HG03565 (cell line): ENCODE measurements at regions not wholly inside any gene's neighbourhood (a gene's known extent, or its start where the extent isn't known, plus 50 kb on each side); places are given as distances from the start of the nearest gene placed in this dataset.

Experiments used
- ATAC-seq: cut with Tn5 transposase; IDR thresholded peaks from one replicate; pipeline ENCODE4 v1.9.1; 2021; ENCODE audit warnings: mild to moderate bottlenecking, moderate library complexity; ENCODE audit not compliant: unreplicated experiment

GRCh38 chr1:69128204-69128603 lies 439.5 kb upstream of the LRRC7 start:
- ATAC-seq, result no peak

- no peak for ATAC-seq
These were observed 438.2 kb upstream of the LRRC7 start for GRCh38 chr1:69129538-69129937.

DNA sequence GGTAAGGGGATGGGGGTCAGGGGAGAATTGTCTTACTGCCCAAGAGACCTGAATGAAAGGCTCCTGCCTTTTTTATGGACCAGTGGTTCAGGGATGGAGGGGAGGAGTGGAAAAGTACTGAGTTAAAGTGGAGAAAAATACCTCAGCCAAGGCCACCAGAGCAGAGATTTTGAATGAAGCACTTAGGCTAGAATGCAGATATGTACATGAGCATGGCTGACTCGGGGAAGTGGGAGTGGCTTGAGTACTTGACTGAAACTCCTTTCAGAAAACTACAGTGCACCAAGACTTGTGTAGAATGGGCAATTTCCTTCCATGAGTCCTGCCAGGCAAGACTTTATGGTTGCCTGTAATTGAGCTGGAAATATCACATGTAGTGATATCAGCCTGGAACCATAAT lies 429.6 kb upstream of the LRRC7 start:
- no peak for ATAC-seq

GRCh38 chr1:69139007-69139406 lies 428.7 kb upstream of the LRRC7 start:
- ATAC-seq, result no peak

DNA sequence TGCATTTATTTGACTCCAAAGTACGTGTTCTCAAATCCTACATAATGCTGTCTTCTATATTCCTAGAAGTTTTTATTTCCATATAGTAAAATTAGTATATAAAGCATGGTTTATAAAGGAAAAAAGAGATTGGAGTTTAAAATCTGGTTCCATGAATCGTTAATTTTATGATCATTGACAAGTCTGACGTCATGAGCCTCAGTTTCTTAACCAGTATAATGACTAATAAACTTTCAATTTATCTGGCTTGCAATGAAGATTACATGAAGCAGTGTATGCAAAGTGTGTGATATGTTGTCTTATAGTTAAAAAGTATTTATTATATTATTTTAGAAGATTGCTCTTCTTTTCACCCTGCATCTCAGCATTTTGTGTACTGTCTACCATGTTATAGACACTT lies 421.4 kb upstream of the LRRC7 start:
- ATAC-seq, result no peak

GRCh38 chr1:69148731-69149130 lies 419.0 kb upstream of the LRRC7 start:
- no peak for ATAC-seq

- no peak for ATAC-seq
These were observed 410.5 kb upstream of the LRRC7 start for GRCh38 chr1:69157046-69157756.

DNA sequence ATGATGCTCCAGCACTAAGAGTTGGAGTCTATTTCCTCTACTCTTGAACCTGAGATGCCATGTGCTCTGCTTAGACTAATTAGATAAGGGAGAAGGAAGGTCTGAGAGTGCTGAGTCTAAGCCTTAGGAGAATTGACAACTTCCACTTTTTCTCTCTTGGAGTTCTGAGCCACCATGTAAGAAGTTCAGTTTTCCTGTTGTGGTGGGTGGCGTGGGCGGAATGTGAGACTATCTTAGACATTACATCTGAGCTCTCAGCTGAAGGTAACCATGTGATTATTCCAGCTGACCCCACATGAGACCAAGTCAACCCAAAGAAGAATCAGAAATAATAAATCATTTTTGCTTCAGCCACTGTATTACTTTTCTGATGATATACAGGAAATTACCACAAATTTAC lies 404.5 kb upstream of the LRRC7 start:
- ATAC-seq, result no peak

DNA sequence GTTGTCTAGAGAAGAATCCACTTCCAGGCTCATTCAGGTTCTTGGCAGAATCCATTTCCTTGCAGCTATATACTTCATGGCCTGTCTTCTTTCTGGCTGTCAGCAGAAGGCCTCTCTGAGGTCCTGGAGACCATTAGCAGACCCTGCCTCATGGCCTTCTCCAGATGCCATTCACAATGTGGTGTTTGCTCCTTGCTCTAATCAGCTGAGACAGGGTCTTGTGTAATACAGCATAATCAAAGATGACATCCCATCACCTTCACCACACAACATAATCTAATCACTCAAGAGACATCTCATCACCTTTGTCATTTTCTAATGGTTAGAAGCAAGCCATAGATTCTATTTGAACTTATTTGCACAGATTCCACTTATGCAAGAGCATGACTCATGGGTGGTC lies 403.9 kb upstream of the LRRC7 start:
- no peak for ATAC-seq

DNA sequence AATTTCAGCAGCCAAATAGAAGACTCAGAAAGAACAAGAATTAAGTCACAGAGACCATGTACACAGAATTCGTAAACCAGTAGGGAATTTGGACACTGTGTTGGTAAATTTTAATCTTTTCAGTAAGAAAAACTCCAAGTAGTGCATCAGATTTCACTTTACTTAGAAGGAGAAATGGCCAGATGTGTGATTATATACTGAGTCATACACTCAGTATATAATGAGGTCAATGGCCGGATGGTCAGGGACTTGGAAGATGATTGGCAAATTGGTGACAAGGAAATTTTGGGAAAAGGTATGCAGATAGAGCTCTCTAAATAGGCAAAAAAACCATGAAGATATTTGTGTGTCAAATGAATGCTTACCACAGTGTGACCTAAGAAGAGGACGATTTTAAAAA lies 399.8 kb upstream of the LRRC7 start:
- no peak for ATAC-seq

GRCh38 chr1:69171248-69171647 lies 396.5 kb upstream of the LRRC7 start:
- ATAC-seq, result no peak

DNA sequence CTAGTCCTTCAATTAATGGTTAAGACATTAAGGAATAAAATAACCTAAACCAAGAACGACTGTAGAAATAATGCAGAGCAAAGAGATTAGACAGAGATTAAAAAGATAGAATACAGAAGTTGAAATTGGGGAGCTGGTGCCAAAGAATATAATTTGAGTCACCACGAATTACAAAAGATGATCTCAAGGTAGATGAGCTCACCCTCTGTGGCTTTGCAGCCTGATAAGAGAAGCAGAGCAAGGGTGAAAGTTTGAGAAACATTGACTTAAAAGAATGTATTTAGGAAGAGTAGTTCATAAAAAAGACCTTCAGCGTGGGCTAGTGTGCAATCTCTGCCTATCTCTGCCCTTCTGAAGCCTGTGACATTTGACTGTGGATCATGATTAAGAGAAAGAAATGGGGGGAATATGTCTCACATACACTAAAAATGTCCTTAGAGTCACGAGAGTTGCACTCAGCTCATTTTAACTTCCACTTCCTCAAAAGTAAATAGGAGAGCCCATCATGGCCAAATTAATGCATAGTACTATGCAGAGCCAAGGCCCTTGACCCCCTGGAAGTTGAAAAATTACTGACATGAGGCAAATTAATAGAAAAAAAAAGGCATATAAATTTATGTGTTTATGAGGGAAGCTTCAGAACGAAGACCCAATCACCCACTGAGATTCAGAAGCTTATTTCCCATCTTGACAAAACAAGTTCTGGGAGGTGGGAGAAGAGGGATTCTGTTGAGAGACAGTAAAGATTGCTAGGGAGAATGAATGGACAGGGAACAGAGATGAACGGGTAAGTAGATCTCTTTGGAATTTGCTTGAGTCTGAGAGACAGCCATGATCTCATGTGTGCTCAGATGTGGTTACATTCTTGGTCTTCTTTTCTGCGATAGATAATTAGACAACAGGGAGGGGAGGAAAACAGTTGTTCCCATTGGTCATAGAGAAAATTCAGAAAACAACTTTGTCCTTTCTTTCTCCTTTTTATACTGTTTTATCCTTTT lies 395.4 kb upstream of the LRRC7 start:
- no peak for ATAC-seq

GRCh38 chr1:69175053-69175452 lies 392.7 kb upstream of the LRRC7 start:
- no peak for ATAC-seq

GRCh38 chr1:69180358-69180757 lies 387.4 kb upstream of the LRRC7 start:
- no peak for ATAC-seq

GRCh38 chr1:69185378-69185777 lies 382.3 kb upstream of the LRRC7 start:
- no peak for ATAC-seq

GRCh38 chr1:69191335-69191734 lies 376.4 kb upstream of the LRRC7 start:
- ATAC-seq, result no peak

GRCh38 chr1:69195136-69195535 lies 372.6 kb upstream of the LRRC7 start:
- no peak for ATAC-seq

GRCh38 chr1:69196071-69196470 lies 371.7 kb upstream of the LRRC7 start:
- ATAC-seq, result no peak

- no peak for ATAC-seq
These were observed 369.9 kb upstream of the LRRC7 start for GRCh38 chr1:69197816-69198215.

- no peak for ATAC-seq
These were observed 366.0 kb upstream of the LRRC7 start for GRCh38 chr1:69201716-69202115.

DNA sequence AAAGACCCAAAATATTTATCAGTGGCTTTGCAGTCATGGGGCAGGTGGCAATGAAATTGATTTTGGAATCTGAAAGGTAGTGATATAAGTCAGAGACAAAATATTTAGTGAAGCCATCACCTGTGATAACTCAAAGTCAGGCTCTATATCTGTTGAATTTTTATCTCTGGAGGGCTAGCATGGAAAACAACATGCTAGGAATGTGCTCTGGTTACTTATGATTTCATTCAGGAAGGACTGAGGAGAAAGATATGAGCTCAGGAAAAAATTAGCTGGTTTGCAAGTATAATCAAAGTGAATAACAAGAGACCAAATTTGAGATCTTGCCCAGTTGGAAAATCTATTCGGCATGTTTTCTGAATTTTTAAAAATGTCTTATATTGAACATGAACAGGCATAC lies 364.6 kb upstream of the LRRC7 start:
- ATAC-seq, result no peak

- no peak for ATAC-seq
These were observed 354.1 kb upstream of the LRRC7 start for GRCh38 chr1:69213644-69214043.
